BJ (cell line): ENCODE measurements at regions not wholly inside any gene's neighbourhood (a gene's known extent, or its start where the extent isn't known, plus 50 kb on each side); places are given as distances from the start of the nearest gene placed in this dataset. TPM values are rescaled to one million over a fixed set of nuclear protein-coding genes. Genes with fewer than 3 reads are reported as not detected.

Source experiments
- CTCF ChIA-PET: fragments of 350-600 bp; formaldehyde crosslinking; extraction: SDS; loops from one replicate; lab custom pipeline; 2021; ENCODE audit warnings: antibody characterized with exemption, inconsistent platforms; lab: Yijun Ruan, JAX
- POLR2A ChIA-PET: fragments of 300-600 bp; sonication (Branson Sonifier 250); formaldehyde crosslinking; extraction: SDS; loops from one replicate; lab custom pipeline; 2021; ENCODE audit warnings: antibody characterized with exemption; lab: Charles Lee
- DNase-seq: peaks from one replicate; pipeline ENCODE4 v3.0.0-alpha.2; 2011; ENCODE audit warnings: low read depth
- H3K27me3 ChIP-seq: 2 replicates; pipeline ENCODE4 v1.6.0; 2011; ENCODE audit warnings: low read length; ENCODE audit not compliant: control insufficient read depth, insufficient read depth
- H3K36me3 ChIP-seq: 2 replicates; pipeline ENCODE4 v1.5.1; 2011; ENCODE audit warnings: low read length; ENCODE audit not compliant: control insufficient read depth, insufficient read depth
- H3K4me3 ChIP-seq: 2 replicates; pipeline ENCODE4 v1.5.1; 2011; ENCODE audit warnings: low read depth, mild to moderate bottlenecking, control low read depth, low read length
- small RNA-seq: library from RNA; depleted of rRNA; stranded (forward); fragments of <200 nt; gene quantifications from one replicate; pipeline ENCODE3, GENCODE V24; 2012; ENCODE audit warnings: low replicate concordance, low read depth; ENCODE audit not compliant: insufficient read length
- TF ChIP-seq, protein P1 (sequence below): IDR thresholded peaks from 2 replicates; pipeline ENCODE4 v1.5.1; 2011; ENCODE audit warnings: low read depth, mild to moderate bottlenecking, control low read depth, inconsistent platforms, low read length, moderate library complexity; ENCODE audit not compliant: insufficient read depth

GRCh38 chr9:106798016-106798799 lies 64.8 kb upstream of the ZNF462 start:
- Histone ChIP-seq H3K36me3 (no peaks in the 10 kb centered on the region), H3K27me3 (no peaks in the 10 kb centered on the region), H3K4me3 (no peak overlapping the region)
- ChIA-PET POLR2A (no interaction called here), CTCF (interaction anchor here (0.6 to 1.4 kb wide), 4 partner anchors 11 to 154 kb away, joined by 3 to 4 read pairs (median 3); no protein-coding TSS in a partner anchor)
- TF ChIP-seq, protein P1, sequence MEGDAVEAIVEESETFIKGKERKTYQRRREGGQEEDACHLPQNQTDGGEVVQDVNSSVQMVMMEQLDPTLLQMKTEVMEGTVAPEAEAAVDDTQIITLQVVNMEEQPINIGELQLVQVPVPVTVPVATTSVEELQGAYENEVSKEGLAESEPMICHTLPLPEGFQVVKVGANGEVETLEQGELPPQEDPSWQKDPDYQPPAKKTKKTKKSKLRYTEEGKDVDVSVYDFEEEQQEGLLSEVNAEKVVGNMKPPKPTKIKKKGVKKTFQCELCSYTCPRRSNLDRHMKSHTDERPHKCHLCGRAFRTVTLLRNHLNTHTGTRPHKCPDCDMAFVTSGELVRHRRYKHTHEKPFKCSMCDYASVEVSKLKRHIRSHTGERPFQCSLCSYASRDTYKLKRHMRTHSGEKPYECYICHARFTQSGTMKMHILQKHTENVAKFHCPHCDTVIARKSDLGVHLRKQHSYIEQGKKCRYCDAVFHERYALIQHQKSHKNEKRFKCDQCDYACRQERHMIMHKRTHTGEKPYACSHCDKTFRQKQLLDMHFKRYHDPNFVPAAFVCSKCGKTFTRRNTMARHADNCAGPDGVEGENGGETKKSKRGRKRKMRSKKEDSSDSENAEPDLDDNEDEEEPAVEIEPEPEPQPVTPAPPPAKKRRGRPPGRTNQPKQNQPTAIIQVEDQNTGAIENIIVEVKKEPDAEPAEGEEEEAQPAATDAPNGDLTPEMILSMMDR: no peak
- no peak for DNase-seq

DNA sequence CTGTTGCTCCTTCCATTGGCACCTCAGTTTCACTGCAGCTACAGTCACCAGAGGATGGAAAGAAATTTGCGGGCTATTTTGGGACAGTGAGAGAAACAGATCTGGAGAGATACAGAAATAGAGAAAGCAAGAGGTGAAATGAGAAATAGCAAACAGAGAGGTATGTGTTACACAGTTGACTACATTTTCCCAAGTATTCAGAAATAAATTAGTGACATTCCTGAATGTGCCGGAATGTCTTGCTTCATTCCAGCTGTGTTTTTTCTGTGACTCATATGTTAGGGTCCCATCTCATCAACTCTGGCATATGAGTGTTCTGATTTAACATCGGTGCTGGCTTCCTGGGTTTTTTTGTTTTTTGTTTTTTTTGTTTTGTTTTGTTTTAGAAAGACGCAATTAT lies 63.8 kb upstream of the ZNF462 start:
- Histone ChIP-seq H3K27me3 (no peaks in the 10 kb centered on the region), H3K4me3 (no peak overlapping the region), H3K36me3 (no peaks in the 10 kb centered on the region)
- ChIA-PET POLR2A (no interaction called here), CTCF (interaction anchor here (1.3 to 1.4 kb wide), 2 partner anchors 12 to 65 kb away, joined by 3 to 4 read pairs; no protein-coding TSS in a partner anchor)
- peak; percentile 79 for DNase-seq
- TF ChIP-seq, protein P1: no peak

DNA sequence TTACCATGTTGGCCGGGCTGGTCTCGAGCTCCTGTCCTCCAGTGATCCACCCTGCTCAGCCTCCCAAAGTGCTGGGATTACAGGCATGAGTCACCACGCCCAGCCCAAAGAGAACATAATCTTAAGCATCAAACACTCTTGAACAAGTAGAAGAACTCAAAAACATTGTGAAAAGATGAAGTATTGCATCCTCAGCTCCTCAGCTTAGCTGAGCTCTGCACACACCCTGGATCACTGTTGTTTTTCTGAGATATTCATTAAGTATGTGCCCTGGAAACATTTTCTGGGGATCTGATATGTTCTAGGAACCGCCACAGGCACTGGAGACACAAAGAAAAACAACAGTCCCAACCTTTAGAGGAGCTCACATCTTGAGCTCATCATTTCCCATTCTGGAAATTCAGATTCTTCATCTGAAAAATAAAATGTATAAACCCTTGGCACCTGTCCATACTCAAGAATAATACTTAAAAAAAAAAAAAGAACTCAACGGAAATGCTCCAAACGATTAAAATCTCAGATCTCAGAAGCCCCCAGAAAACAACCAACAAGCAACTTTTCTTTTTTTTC lies 62.2 kb upstream of the ZNF462 start:
- Histone ChIP-seq H3K27me3 (no peaks in the 10 kb centered on the region), H3K4me3 (no peak overlapping the region), H3K36me3 (no peaks in the 10 kb centered on the region)
- no peak for DNase-seq
- TF ChIP-seq, protein P1: no peak
- ChIA-PET CTCF (no interaction called here), POLR2A (no interaction called here)

DNA sequence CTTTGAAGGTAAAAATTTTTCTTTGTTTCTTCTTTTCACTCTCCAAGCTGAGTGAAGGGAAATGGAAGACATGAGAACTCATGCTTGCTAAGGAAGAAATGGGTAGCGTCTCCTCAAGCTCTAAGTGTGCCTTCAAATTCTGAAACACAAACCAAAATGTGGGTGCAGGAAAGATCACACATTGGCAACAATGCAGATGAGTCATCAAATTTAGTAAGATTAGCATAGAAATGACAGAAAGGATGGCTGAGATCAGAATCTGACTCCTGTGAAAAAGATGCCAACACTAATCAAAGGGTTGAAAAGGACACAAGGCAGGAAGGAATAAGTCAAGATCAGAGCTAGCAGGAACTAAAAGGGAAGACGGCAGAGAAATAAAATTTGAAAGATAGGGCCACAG lies 61.1 kb upstream of the ZNF462 start:
- ChIA-PET CTCF (no interaction called here), POLR2A (no interaction called here)
- H3K4me3 ChIP-seq: no peak overlapping the region
- H3K27me3 ChIP-seq: no peaks in the 10 kb centered on the region
- no peak for DNase-seq
- no peaks in the 10 kb centered on the region for H3K36me3 ChIP-seq
- TF ChIP-seq, protein P1: no peak

Small RNA genes lying in the stretch of these regions (small RNA-seq; reads per million reads assigned to genes)
- gene MIR8081: not detected
